SK-N-SH treated with all-trans-retinoic acid at 6 μM for 48 hours (cell line): ENCODE measurements at regions not wholly inside any gene's neighbourhood (a gene's known extent, or its start where the extent isn't known, plus 50 kb on each side); places are given as distances from the start of the nearest gene placed in this dataset.

Experiments
- ATAC-seq: fragments of 200-7000 bp; cut with Tn5 transposase; 3 replicates; pipeline ENCODE4 v1.9.1; 2020; ENCODE audit warnings: mild to moderate bottlenecking, moderate library complexity
- ARNTL ChIP-seq: fragments of 450-650 bp; formaldehyde crosslinking; IDR thresholded peaks from 2 replicates; pipeline ENCODE4 v1.5.0; 2020; ENCODE audit warnings: low read depth, mild to moderate bottlenecking, moderate library complexity, borderline replicate concordance
- BACH2 ChIP-seq: fragments of 250-450 bp; sonication (Bioruptor Pico); IDR thresholded peaks from 2 replicates; pipeline ENCODE4 v1.9.0; 2021; ENCODE audit warnings: mild to moderate bottlenecking, borderline replicate concordance
- CREB5 ChIP-seq: fragments of 250-450 bp; sonication (Bioruptor Pico); IDR thresholded peaks from 2 replicates; pipeline ENCODE4 v1.5.1; 2020; ENCODE audit warnings: low read depth, mild to moderate bottlenecking, moderate library complexity
- CSDC2 ChIP-seq: fragments of 250-450 bp; sonication (Bioruptor Pico); IDR thresholded peaks from 2 replicates; pipeline ENCODE4 v1.5.0; 2020; ENCODE audit warnings: mild to moderate bottlenecking, moderate library complexity
- CSRNP3 ChIP-seq: fragments of 250-450 bp; sonication (Bioruptor Pico); IDR thresholded peaks from 2 replicates; pipeline ENCODE4 v1.5.1; 2021; ENCODE audit warnings: mild to moderate bottlenecking, moderate library complexity
- ESRRG ChIP-seq: fragments of 250-450 bp; sonication (Bioruptor Pico); IDR thresholded peaks from 2 replicates; pipeline ENCODE4 v1.6.1; 2021; ENCODE audit warnings: mild to moderate bottlenecking
- GLIS3 ChIP-seq: fragments of 250-450 bp; sonication (Bioruptor Pico); IDR thresholded peaks from 2 replicates; pipeline ENCODE4 v1.5.0; 2020; ENCODE audit warnings: mild to moderate bottlenecking, moderate library complexity
- ISL1 ChIP-seq: fragments of 250-450 bp; sonication (Bioruptor Pico); IDR thresholded peaks from 2 replicates; pipeline ENCODE4 v2.1.2; 2022; ENCODE audit warnings: mild to moderate bottlenecking, moderate library complexity
- OSR1 ChIP-seq: fragments of 250-450 bp; sonication (Bioruptor Pico); IDR thresholded peaks from 2 replicates; pipeline ENCODE4 v1.8.0; 2022; ENCODE audit warnings: moderate library complexity, mild to moderate bottlenecking, inconsistent platforms
- PATZ1 ChIP-seq: fragments of 250-450 bp; sonication (Bioruptor Pico); IDR thresholded peaks from 2 replicates; pipeline ENCODE4 v1.8.0; 2020; ENCODE audit warnings: mild to moderate bottlenecking, moderate library complexity, borderline replicate concordance
- RARB ChIP-seq: fragments of 250-450 bp; sonication (Bioruptor Pico); IDR thresholded peaks from 2 replicates; pipeline ENCODE4 v1.8.0; 2021; ENCODE audit warnings: mild to moderate bottlenecking, moderate library complexity
- SNAI2 ChIP-seq: fragments of 250-450 bp; sonication (Bioruptor Pico); IDR thresholded peaks from 2 replicates; pipeline ENCODE4 v1.5.0; 2020; ENCODE audit warnings: mild to moderate bottlenecking, moderate library complexity
- TCF4 ChIP-seq: fragments of 250-450 bp; sonication (Bioruptor Pico); IDR thresholded peaks from 2 replicates; pipeline ENCODE4 v1.8.0; 2021; ENCODE audit warnings: mild to moderate bottlenecking, moderate library complexity, borderline replicate concordance
- TOX ChIP-seq: fragments of 250-450 bp; sonication (Bioruptor Pico); IDR thresholded peaks from 2 replicates; pipeline ENCODE4 v1.8.0; 2021; ENCODE audit warnings: mild to moderate bottlenecking, moderate library complexity, borderline replicate concordance
- TSHZ2 ChIP-seq: fragments of 250-450 bp; sonication (Bioruptor Pico); IDR thresholded peaks from 2 replicates; pipeline ENCODE4 v1.5.0; 2020; ENCODE audit warnings: mild to moderate bottlenecking, moderate library complexity
- ZC3H10 ChIP-seq: fragments of 250-450 bp; sonication (Bioruptor Pico); IDR thresholded peaks from 2 replicates; pipeline ENCODE4 v1.5.1; 2021; ENCODE audit warnings: mild to moderate bottlenecking, moderate library complexity
- ZFP3 ChIP-seq: fragments of 250-450 bp; sonication (Bioruptor Pico); IDR thresholded peaks from 2 replicates; pipeline ENCODE4 v1.5.0; 2020; ENCODE audit warnings: mild to moderate bottlenecking, moderate library complexity
- ZFP30 ChIP-seq: fragments of 450-650 bp; formaldehyde crosslinking; IDR thresholded peaks from 2 replicates; pipeline ENCODE4 v1.5.0; 2022; ENCODE audit warnings: mild to moderate bottlenecking, moderate library complexity
- ZNF565 ChIP-seq: fragments of 450-650 bp; formaldehyde crosslinking; conservative IDR thresholded peaks from 2 replicates; pipeline ENCODE4 v1.5.0; 2020; ENCODE audit warnings: low read depth, mild to moderate bottlenecking, moderate library complexity
- ZNF70 ChIP-seq: fragments of 450-650 bp; formaldehyde crosslinking; IDR thresholded peaks from 2 replicates; pipeline ENCODE4 v1.5.0; 2020; ENCODE audit warnings: mild to moderate bottlenecking, moderate library complexity
- ZNF8 ChIP-seq: fragments of 450-650 bp; formaldehyde crosslinking; IDR thresholded peaks from 2 replicates; pipeline ENCODE4 v1.5.0; 2020; ENCODE audit warnings: mild to moderate bottlenecking, moderate library complexity

- TF ChIP-seq PATZ1, result no peak
- TF ChIP-seq ZFP30 (CRISPR knock-in tag), result no peak
- TF ChIP-seq CREB5 (CRISPR knock-in tag), result no peak
- no peak for TF ChIP-seq CSDC2
- no peak for TF ChIP-seq ZNF8
Measured at GRCh38 chr6:139964737-139965136, 590.3 kb upstream of the CITED2 start (continued).

GRCh38 chr6:139962654-139963347 is 588.4 kb upstream of the CITED2 start:
- no peak for ATAC-seq
- TF ChIP-seq ZFP30 (CRISPR knock-in tag) (no peak), TCF4 (CRISPR knock-in tag) (no peak), PATZ1 (no peak), OSR1 (CRISPR knock-in tag) (no peak), BACH2 (CRISPR knock-in tag) (no peak), RARB (CRISPR knock-in tag) (no peak), ISL1 (CRISPR knock-in tag) (no peak), CSRNP3 (CRISPR knock-in tag) (no peak), TOX (no peak), ZFP3 (CRISPR knock-in tag) (no peak), SNAI2 (no peak), ZNF565 (CRISPR knock-in tag) (no peak), ZNF70 (CRISPR knock-in tag) (no peak), ARNTL (CRISPR knock-in tag) (no peak), CREB5 (CRISPR knock-in tag) (no peak), ZC3H10 (no peak), TSHZ2 (CRISPR knock-in tag) (no peak), GLIS3 (no peak)

GRCh38 chr6:139961190-139961589 is 586.7 kb upstream of the CITED2 start:
- ATAC-seq, result no peak
- TF ChIP-seq BACH2 (CRISPR knock-in tag) (no peak), ZC3H10 (no peak), SNAI2 (no peak), PATZ1 (no peak), RARB (CRISPR knock-in tag) (no peak), ARNTL (CRISPR knock-in tag) (no peak), CREB5 (CRISPR knock-in tag) (no peak), TCF4 (CRISPR knock-in tag) (no peak), CSDC2 (no peak), ZFP3 (CRISPR knock-in tag) (no peak), GLIS3 (no peak), ESRRG (CRISPR knock-in tag) (no peak), OSR1 (CRISPR knock-in tag) (no peak)
